ENCODE measurements at regions not wholly inside any gene's neighbourhood (a gene's known extent, or its start where the extent isn't known, plus 50 kb on each side); places are given as distances from the start of the nearest gene placed in this dataset.

GRCh38 chr16:72677662-72678447 lies 370.1 kb downstream of the ZFHX3 start:
- DNase-seq (no peak), ATAC-seq (no peak)
- H3K9me3 Mint-ChIP-seq: peaks cover 1 to 26% (median 18%) of the 10 kb centered on the region in 9 donors
- H3K27ac Mint-ChIP-seq: no peak overlapping the region
- POLR2A ChIA-PET: interaction anchor here (0.6 kb wide), 1 partner anchor 114 kb away, joined by 3 read pairs; no protein-coding TSS in a partner anchor
- no peak overlapping the region for H3K4me3 Mint-ChIP-seq
- H3K36me3 Mint-ChIP-seq: peaks cover 0 to 14% (median 4%) of the 10 kb centered on the region in 3 donors
- H3K27me3 Mint-ChIP-seq: no peaks in the 10 kb centered on the region
- no peaks in the 10 kb centered on the region for H3K4me1 Mint-ChIP-seq

GRCh38 chr16:72673118-72673517 lies 374.8 kb downstream of the ZFHX3 start:
- Mint-ChIP-seq H3K9me3 (peaks cover 6 to 40% (median 25%) of the 10 kb centered on the region in 9 donors), H3K27me3 (no peaks in the 10 kb centered on the region)
- ATAC-seq: no peak

GRCh38 chr16:72666267-72666666 lies 381.7 kb downstream of the ZFHX3 start:
- ATAC-seq: no peak

More at GRCh38 chr16:72673118-72673517, 374.8 kb downstream of the ZFHX3 start:
- no peak for DNase-seq
- Mint-ChIP-seq H3K4me3 (no peak overlapping the region), H3K36me3 (peaks cover 0 to 29% (median 19%) of the 10 kb centered on the region in 3 donors), H3K27ac (no peak overlapping the region), H3K4me1 (no peaks in the 10 kb centered on the region)
- POLR2A ChIA-PET: no interaction called here

GRCh38 chr16:72665701-72666100 lies 382.2 kb downstream of the ZFHX3 start:
- peak overlapping the region in 8 of 10 donors; percentile 92 to 99 (median 97) for H3K27ac Mint-ChIP-seq
- DNase-seq (no peak), ATAC-seq (no peak)
- H3K27me3 Mint-ChIP-seq: peaks cover 0 to 4% (median 1%) of the 10 kb centered on the region in 5 donors
- peaks cover 0 to 9% (median 0%) of the 10 kb centered on the region in 9 donors for H3K9me3 Mint-ChIP-seq
- H3K36me3 Mint-ChIP-seq: no peaks in the 10 kb centered on the region
- POLR2A ChIA-PET: interaction anchor here (0.6 kb wide), 1 partner anchor 530 kb away, joined by 3 read pairs; no protein-coding TSS in a partner anchor
- peak overlapping the region; percentile 97 to 100 (median 99) for H3K4me3 Mint-ChIP-seq
- H3K4me1 Mint-ChIP-seq: peaks cover 2 to 22% (median 16%) of the 10 kb centered on the region in 4 donors

More at GRCh38 chr16:72666267-72666666, 381.7 kb downstream of the ZFHX3 start:
- Mint-ChIP-seq H3K4me3 (no peak overlapping the region), H3K9me3 (peaks cover 0 to 9% (median 3%) of the 10 kb centered on the region in 9 donors), H3K27me3 (peaks cover 0 to 4% (median 1%) of the 10 kb centered on the region in 5 donors), H3K27ac (peak overlapping the region in 3 of 10 donors; percentile 20 to 56 (median 47)), H3K36me3 (peaks cover 0 to 3% (median 0%) of the 10 kb centered on the region in 3 donors), H3K4me1 (peaks cover 2 to 22% (median 16%) of the 10 kb centered on the region in 4 donors)
- POLR2A ChIA-PET: interaction anchor here (0.6 kb wide), 1 partner anchor 144 kb away, joined by 3 read pairs; no protein-coding TSS in a partner anchor
- DNase-seq: no peak

- H3K36me3 Mint-ChIP-seq: no peaks in the 10 kb centered on the region
- H3K9me3 Mint-ChIP-seq: peaks cover 0 to 9% (median 0%) of the 10 kb centered on the region in 9 donors
- H3K27ac Mint-ChIP-seq: peak overlapping the region; percentile 92 to 99 (median 97)
- H3K27me3 Mint-ChIP-seq: peaks cover 0 to 4% (median 3%) of the 10 kb centered on the region in 5 donors
- peak overlapping the region; percentile 97 to 100 (median 99) for H3K4me3 Mint-ChIP-seq
- peaks cover 2 to 22% (median 16%) of the 10 kb centered on the region in 4 donors for H3K4me1 Mint-ChIP-seq
- peak; percentile 83 to 98 (median 94) for DNase-seq
- peak; percentile 98 to 99 for ATAC-seq
- POLR2A ChIA-PET: no interaction called here
Observed at GRCh38 chr16:72664509-72665408, 383.2 kb downstream of the ZFHX3 start.

GRCh38 chr16:72664056-72664508 lies 383.8 kb downstream of the ZFHX3 start:
- peak in 1 of 10 donors; percentile 0 for DNase-seq
- POLR2A ChIA-PET: no interaction called here

GRCh38 chr16:72658888-72659717 lies 388.8 kb downstream of the ZFHX3 start:
- Mint-ChIP-seq H3K27me3 (peaks cover 0 to 4% (median 3%) of the 10 kb centered on the region in 5 donors), H3K4me1 (peaks cover 3 to 21% (median 6%) of the 10 kb centered on the region in 4 donors), H3K4me3 (no peak overlapping the region), H3K9me3 (peaks cover 0 to 7% (median 2%) of the 10 kb centered on the region in 9 donors), H3K36me3 (peaks cover 0 to 2% (median under 1%) of the 10 kb centered on the region in 3 donors), H3K27ac (peak overlapping the region in 1 of 10 donors; percentile 51)
- ATAC-seq: no peak
- no peak for DNase-seq
- POLR2A ChIA-PET: no interaction called here

More at GRCh38 chr16:72664056-72664508, 383.8 kb downstream of the ZFHX3 start:
- Mint-ChIP-seq H3K4me1 (peaks cover 2 to 26% (median 16%) of the 10 kb centered on the region in 4 donors), H3K4me3 (peak overlapping the region; percentile 97 to 100 (median 99)), H3K9me3 (peaks cover 0 to 5% (median 0%) of the 10 kb centered on the region in 9 donors), H3K27ac (peak overlapping the region; percentile 92 to 99 (median 97)), H3K36me3 (no peaks in the 10 kb centered on the region), H3K27me3 (peaks cover 0 to 4% (median 3%) of the 10 kb centered on the region in 5 donors)
- no peak for ATAC-seq

GRCh38 chr16:72657791-72658190 lies 390.1 kb downstream of the ZFHX3 start:
- H3K36me3 Mint-ChIP-seq: peaks cover 0 to 11% (median 7%) of the 10 kb centered on the region in 3 donors
- ATAC-seq: no peak
- H3K27ac Mint-ChIP-seq: no peak overlapping the region
- H3K4me1 Mint-ChIP-seq: peaks cover 0 to 15% (median 3%) of the 10 kb centered on the region in 4 donors
- DNase-seq: no peak
- H3K9me3 Mint-ChIP-seq: peaks cover 0 to 20% (median 5%) of the 10 kb centered on the region in 9 donors
- peaks cover 0 to 4% (median 3%) of the 10 kb centered on the region in 5 donors for H3K27me3 Mint-ChIP-seq
- POLR2A ChIA-PET: no interaction called here
- no peak overlapping the region for H3K4me3 Mint-ChIP-seq

- Mint-ChIP-seq H3K27ac (no peak overlapping the region), H3K27me3 (peaks cover 0 to 4% (median 3%) of the 10 kb centered on the region in 5 donors), H3K9me3 (peaks cover 1 to 26% (median 8%) of the 10 kb centered on the region in 9 donors), H3K4me1 (peaks cover 0 to 15% (median 2%) of the 10 kb centered on the region in 4 donors), H3K4me3 (no peak overlapping the region), H3K36me3 (peaks cover 0 to 16% (median 7%) of the 10 kb centered on the region in 3 donors)
- no peak for DNase-seq
- no peak for ATAC-seq
- POLR2A ChIA-PET: no interaction called here
Observed at GRCh38 chr16:72657164-72657563, 390.8 kb downstream of the ZFHX3 start.

GRCh38 chr16:72654535-72654934 lies 393.4 kb downstream of the ZFHX3 start:
- no peak overlapping the region for H3K27ac Mint-ChIP-seq
- ATAC-seq: no peak
- H3K4me1 Mint-ChIP-seq: peaks cover 0 to 17% (median 2%) of the 10 kb centered on the region in 4 donors
- H3K9me3 Mint-ChIP-seq: peaks cover 1 to 31% (median 9%) of the 10 kb centered on the region in 9 donors
- peaks cover 0 to 3% (median 0%) of the 10 kb centered on the region in 5 donors for H3K27me3 Mint-ChIP-seq
- no peak for DNase-seq
- H3K36me3 Mint-ChIP-seq: peaks cover 0 to 21% (median 13%) of the 10 kb centered on the region in 3 donors
- POLR2A ChIA-PET: no interaction called here
- no peak overlapping the region for H3K4me3 Mint-ChIP-seq

- POLR2A ChIA-PET: no interaction called here
- H3K9me3 Mint-ChIP-seq: peaks cover 0 to 27% (median 9%) of the 10 kb centered on the region in 9 donors
Observed at GRCh38 chr16:72649254-72649944, 398.5 kb downstream of the ZFHX3 start.

More at GRCh38 chr16:72649254-72649944, 398.5 kb downstream of the ZFHX3 start:
- DNase-seq (no peak), ATAC-seq (no peak)
- Mint-ChIP-seq H3K4me1 (peaks cover 0 to 2% (median 0%) of the 10 kb centered on the region in 4 donors), H3K36me3 (peaks cover 0 to 29% (median 13%) of the 10 kb centered on the region in 3 donors), H3K4me3 (no peak overlapping the region), H3K27ac (no peak overlapping the region), H3K27me3 (peaks cover 0 to 1% (median 0%) of the 10 kb centered on the region in 5 donors)
